K562 (cell line): ENCODE measurements at regions not wholly inside any gene's neighbourhood (a gene's known extent, or its start where the extent isn't known, plus 50 kb on each side); places are given as distances from the start of the nearest gene placed in this dataset.

ENCODE experiments used
- ATAC-seq: fragments of 200-7000 bp; cut with Tn5 transposase; 3 replicates; pipeline ENCODE4 v1.9.1; 2020; ENCODE audit warnings: moderate library complexity
- BruUV-seq: library from RNA; stranded (reverse); fragments of 400-500 nt; replicated peaks from 2 replicates; lab custom pipeline; 2021; lab: Mats Ljungman, UMichigan
- CTCF ChIA-PET: fragments of 300-600 bp; formaldehyde crosslinking; extraction: SDS; loops from one replicate; lab custom pipeline; 2021; ENCODE audit warnings: low intra/inter-chr PET ratio; lab: Yijun Ruan, JAX
- POLR2A ChIA-PET: fragments of 300-600, 350-650 bp; sonication (Branson Sonifier 250); formaldehyde crosslinking; extraction: SDS; loops from one replicate; lab custom pipeline; 2021; ENCODE audit warnings: antibody characterized with exemption, inconsistent platforms; lab: Yijun Ruan, JAX
- DNase-seq, 4 experiments: peaks; one replicate each; pipeline versions ENCODE4 v3.0.0 to v3.0.0-alpha.2; 2011 to 2018; ENCODE audit warnings: low spot score in 3 of 4, mixed read lengths in 3 of 4; ENCODE audit errors: extremely low read depth in 1 of 4
- FAIRE-seq: peaks from 2 replicates; lab custom pipeline; 2011; peaks lifted over from hg19 to GRCh38; lab: Jason Lieb, UNC
- H2AFZ ChIP-seq: 2 replicates; pipeline ENCODE4 v1.6.0; 2011; ENCODE audit warnings: low read depth, low read length, control low read depth, inconsistent platforms
- H3K27ac ChIP-seq: fragments of 200-600 bp; 3 replicates; pipeline ENCODE4 v1.8.0; 2011; ENCODE audit warnings: low read depth, mild to moderate bottlenecking, control low read depth, inconsistent platforms, low read length, moderate library complexity, mixed read lengths; ENCODE audit errors: extremely low read depth
- H3K27me3 ChIP-seq, 2 experiments: fragments of 300-600 bp in 1 of 2; 2 replicates in 1 of 2; 3 replicates in 1 of 2; pipeline versions ENCODE4 v1.6.0 to v1.8.0; 2011; ENCODE audit warnings: inconsistent platforms in 2 of 2, low read length in 2 of 2, mild to moderate bottlenecking in 1 of 2, mixed read lengths in 1 of 2, moderate library complexity in 1 of 2; ENCODE audit not compliant: control insufficient read depth in 2 of 2, insufficient read depth in 2 of 2
- H3K36me3 ChIP-seq: fragments of 300-600 bp; 3 replicates; pipeline ENCODE4 v1.8.0; 2011; ENCODE audit warnings: mild to moderate bottlenecking, low read length, inconsistent platforms; ENCODE audit not compliant: control insufficient read depth, insufficient read depth
- H3K4me1 ChIP-seq, 2 experiments: fragments of 200-600 bp in 1 of 2; replicated peaks in 1 of 2; 2 replicates in 1 of 2; 3 replicates in 1 of 2; pipeline versions ENCODE4 v1.5.1 to v1.8.0; 2011; ENCODE audit warnings: inconsistent platforms in 2 of 2, low read length in 2 of 2, mild to moderate bottlenecking in 1 of 2, mixed read lengths in 1 of 2, moderate library complexity in 1 of 2; ENCODE audit not compliant: control insufficient read depth in 2 of 2, insufficient read depth in 2 of 2
- H3K4me2 ChIP-seq: 2 replicates; pipeline ENCODE4 v1.6.1; 2011; ENCODE audit warnings: low read length, control low read depth, inconsistent platforms, mixed read lengths; ENCODE audit not compliant: insufficient read depth
- H3K4me3 ChIP-seq: fragments of 200-600 bp; sonication (generic), shearing (Covaris generic); 2 replicates; pipeline ENCODE4 v1.5.1; 2016; ENCODE audit warnings: control low read depth, inconsistent platforms
- H3K79me2 ChIP-seq: fragments of 200-600 bp; 3 replicates; pipeline ENCODE4 v1.8.0; 2011; ENCODE audit warnings: low read length, inconsistent platforms; ENCODE audit not compliant: control insufficient read depth, insufficient read depth
- H3K9ac ChIP-seq, 2 experiments: 2 replicates each; pipeline versions ENCODE4 v1.6.0 to v1.6.1; 2011; ENCODE audit warnings: low read depth in 2 of 2, low read length in 2 of 2, control low read depth in 1 of 2, inconsistent platforms in 1 of 2, mild to moderate bottlenecking in 1 of 2, mixed read lengths in 1 of 2; ENCODE audit not compliant: insufficient read depth in 1 of 2
- H3K9me1 ChIP-seq: one replicate; pipeline ENCODE4 v1.6.0; 2011; ENCODE audit warnings: inconsistent platforms, mild to moderate bottlenecking, low read length, moderate library complexity; ENCODE audit not compliant: control insufficient read depth, insufficient read depth
- H3K9me3 ChIP-seq: replicated peaks from 2 replicates; pipeline ENCODE4 v1.5.1; 2011; ENCODE audit warnings: low read depth, low read length, inconsistent platforms; ENCODE audit not compliant: control insufficient read depth, insufficient read depth
- H4K20me1 ChIP-seq: replicated peaks from 2 replicates; pipeline ENCODE4 v1.6.1; 2011; ENCODE audit warnings: low read length, inconsistent platforms, mixed read lengths; ENCODE audit not compliant: control insufficient read depth, insufficient read depth
- NFATC3 ChIP-seq: fragments of 450-650 bp; IDR thresholded peaks from 2 replicates; pipeline ENCODE4 v1.6.1; 2017; ENCODE audit warnings: mild to moderate bottlenecking
- SRSF7 ChIP-seq: fragments of 200-400 bp; formaldehyde crosslinking; optimal IDR thresholded peaks from 2 replicates; pipeline ENCODE3; 2017; ENCODE audit warnings: mild to moderate bottlenecking, low read depth, low read length
- STAT5A ChIP-seq: IDR thresholded peaks from 2 replicates; pipeline ENCODE4 v1.6.1; 2012; ENCODE audit warnings: low read length, inconsistent platforms, borderline replicate concordance
- TCF7L2 ChIP-seq: fragments of 150-350 bp; IDR thresholded peaks from 2 replicates; pipeline ENCODE4 v1.6.1; 2016; ENCODE audit warnings: low read depth, mild to moderate bottlenecking, low read length, moderate library complexity
- TEAD2 ChIP-seq: fragments of 450-650 bp; IDR thresholded peaks from 2 replicates; pipeline ENCODE4 v1.6.1; 2016; ENCODE audit warnings: missing genetic modification characterization, control low read depth, missing compliant biosample characterization
- ZBTB11 ChIP-seq, 3 experiments: fragments of 200-800 bp in 1 of 3; fragments of 250-450 bp in 1 of 3; fragments of 450-650 bp in 1 of 3; sonication (Bioruptor Pico) in 1 of 3; sonication (Bioruptor generic) in 1 of 3; formaldehyde crosslinking in 1 of 3; IDR thresholded peaks; 2 replicates each; pipeline versions ENCODE4 v1.6.1 to v1.8.0; 2016 to 2022; ENCODE audit warnings: mild to moderate bottlenecking in 2 of 3, missing genetic modification characterization in 2 of 3, missing compliant biosample characterization in 1 of 3, moderate library complexity in 1 of 3
- ZNF140 ChIP-seq: fragments of 250-450 bp; sonication (Bioruptor Pico); IDR thresholded peaks from 2 replicates; pipeline ENCODE4 v1.8.0; 2021; ENCODE audit warnings: moderate library complexity, mild to moderate bottlenecking, inconsistent platforms
- ZNF165 ChIP-seq: fragments of 250-450 bp; sonication (Bioruptor Pico); IDR thresholded peaks from 2 replicates; pipeline ENCODE4 v1.4.0; 2020; ENCODE audit warnings: borderline replicate concordance
- ZNF175 ChIP-seq: fragments of 200-800 bp; sonication (Bioruptor generic); IDR thresholded peaks from 2 replicates; pipeline ENCODE4 v1.6.1; 2016; ENCODE audit warnings: low read depth, mild to moderate bottlenecking, missing genetic modification characterization, missing compliant biosample characterization
- ZNF224 ChIP-seq: sonication (generic); formaldehyde crosslinking; IDR thresholded peaks from 2 replicates; pipeline ENCODE4 v1.8.0; 2022; ENCODE audit warnings: mild to moderate bottlenecking, missing genetic modification reagents
- ZNF354B ChIP-seq: fragments of 250-450 bp; sonication (Bioruptor Pico); IDR thresholded peaks from 2 replicates; pipeline ENCODE4 v1.4.0; 2020
- WGBS: fragments of 100-300 bp; shearing (Covaris generic); methylation state at CpG from one replicate; pipeline ENCODE4 v1.1.6; 2016; ENCODE audit warnings: low coverage, mixed read lengths; ENCODE audit not compliant: insufficient coverage; ENCODE audit errors: missing lambda C conversion rate; 5-methylcytosine and 5-hydroxymethylcytosine counted together
- in situ Hi-C: fragments of 300-500 bp; cut with MboI; formaldehyde crosslinking; loops from 4 replicates; pipeline ENCODE4 v1.15.0; 2018; ENCODE audit warnings: inconsistent platforms, mixed read lengths
- intact Hi-C: fragments of 100-400 bp; cut with micrococcal nuclease; formaldehyde crosslinking; loops from 2 replicates; pipeline ENCODE4 v1.14.2; 2022

- no peak for TF ChIP-seq ZBTB11 (CRISPR knock-in tag; IDR thresholded peaks at IDR 0.05)
- TF ChIP-seq, all 486 proteins: peak for 0
These were observed 1248.0 kb downstream of the MAT2B start (continued) for GRCh38 chr5:164753434-164753833.

- Histone ChIP-seq H2AFZ (no peak overlapping the region), H3K27ac (no peak overlapping the region), H3K9me3 (no peaks in the 10 kb centered on the region), H3K36me3 (no peaks in the 10 kb centered on the region), H3K27me3 (no peaks in the 10 kb centered on the region), H3K4me2 (no peak overlapping the region), H3K79me2 (no peaks in the 10 kb centered on the region), H3K4me1 (no peaks in the 10 kb centered on the region), H3K4me3 (no peak overlapping the region), H3K9ac (no peak overlapping the region), H4K20me1 (no peaks in the 10 kb centered on the region), H3K9me1 (no peaks in the 10 kb centered on the region)
- DNase-seq, result no peak
- intact Hi-C loops (no loop called here), in situ Hi-C loops (no loop called here)
- 0% methylated on average over 2 of the region's 2 CpGs for WGBS
- no peak for FAIRE-seq
- ChIA-PET POLR2A (interaction anchor here (0.7 kb wide), 1 partner anchor 481 kb away, joined by 3 read pairs; no protein-coding TSS in a partner anchor), CTCF (no interaction called here)
- BruUV-seq, result no TSS peak
- ATAC-seq, result no peak
- no peak for TF ChIP-seq ZNF224 (CRISPR knock-in tag)
- TF ChIP-seq SRSF7, result no peak
- TF ChIP-seq TEAD2 (tag), result no peak
- no peak for TF ChIP-seq ZNF165
- TF ChIP-seq STAT5A, result no peak
- no peak for TF ChIP-seq NFATC3
- no peak for TF ChIP-seq TCF7L2
- no peak for TF ChIP-seq ZNF354B (CRISPR knock-in tag)
- TF ChIP-seq ZNF140 (CRISPR knock-in tag), result no peak
- TF ChIP-seq ZNF175, result no peak
These were observed 1257.8 kb downstream of the MAT2B start for GRCh38 chr5:164763206-164763605.
